ENCODE measurements at regions not wholly inside any gene's neighbourhood (a gene's known extent, or its start where the extent isn't known, plus 50 kb on each side); places are given as distances from the start of the nearest gene placed in this dataset.

DNA sequence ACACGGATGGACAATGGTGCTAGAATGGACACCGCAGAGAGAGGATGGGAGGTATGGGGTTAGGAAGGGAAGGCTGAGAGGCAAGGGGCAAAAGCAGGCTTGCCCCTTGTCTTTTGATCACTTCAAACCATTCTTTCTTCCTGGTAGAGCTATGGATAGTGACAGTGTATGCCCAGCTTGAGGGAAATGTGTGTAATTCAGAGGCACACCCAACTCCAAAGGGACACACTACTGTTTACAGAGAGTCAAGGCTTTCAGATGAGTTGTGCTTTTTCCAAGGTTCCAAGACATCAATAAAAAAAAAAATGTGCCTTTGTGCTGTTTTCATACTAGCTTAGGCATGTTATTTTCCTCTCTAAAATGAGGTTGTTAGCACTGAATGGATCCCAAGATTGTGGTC is 185.0 kb downstream of the MCHR2 start (continued):
- TF ChIP-seq, protein P1, sequence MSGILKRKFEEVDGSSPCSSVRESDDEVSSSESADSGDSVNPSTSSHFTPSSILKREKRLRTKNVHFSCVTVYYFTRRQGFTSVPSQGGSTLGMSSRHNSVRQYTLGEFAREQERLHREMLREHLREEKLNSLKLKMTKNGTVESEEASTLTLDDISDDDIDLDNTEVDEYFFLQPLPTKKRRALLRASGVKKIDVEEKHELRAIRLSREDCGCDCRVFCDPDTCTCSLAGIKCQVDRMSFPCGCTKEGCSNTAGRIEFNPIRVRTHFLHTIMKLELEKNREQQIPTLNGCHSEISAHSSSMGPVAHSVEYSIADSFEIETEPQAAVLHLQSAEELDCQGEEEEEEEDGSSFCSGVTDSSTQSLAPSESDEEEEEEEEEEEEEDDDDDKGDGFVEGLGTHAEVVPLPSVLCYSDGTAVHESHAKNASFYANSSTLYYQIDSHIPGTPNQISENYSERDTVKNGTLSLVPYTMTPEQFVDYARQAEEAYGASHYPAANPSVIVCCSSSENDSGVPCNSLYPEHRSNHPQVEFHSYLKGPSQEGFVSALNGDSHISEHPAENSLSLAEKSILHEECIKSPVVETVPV (CRISPR knock-in tag; IDR thresholded peaks at IDR 0.05) = no peak
- TF ChIP-seq ZNF8 (CRISPR knock-in tag; IDR thresholded peaks at IDR 0.05) = no peak
- TF ChIP-seq ARNTL (CRISPR knock-in tag; IDR thresholded peaks at IDR 0.05; ENCODE audit: borderline replicate concordance, low read depth) = no peak
- TF ChIP-seq GLIS3 (CRISPR knock-in tag; IDR thresholded peaks at IDR 0.05) = no peak
- TF ChIP-seq, protein P2, sequence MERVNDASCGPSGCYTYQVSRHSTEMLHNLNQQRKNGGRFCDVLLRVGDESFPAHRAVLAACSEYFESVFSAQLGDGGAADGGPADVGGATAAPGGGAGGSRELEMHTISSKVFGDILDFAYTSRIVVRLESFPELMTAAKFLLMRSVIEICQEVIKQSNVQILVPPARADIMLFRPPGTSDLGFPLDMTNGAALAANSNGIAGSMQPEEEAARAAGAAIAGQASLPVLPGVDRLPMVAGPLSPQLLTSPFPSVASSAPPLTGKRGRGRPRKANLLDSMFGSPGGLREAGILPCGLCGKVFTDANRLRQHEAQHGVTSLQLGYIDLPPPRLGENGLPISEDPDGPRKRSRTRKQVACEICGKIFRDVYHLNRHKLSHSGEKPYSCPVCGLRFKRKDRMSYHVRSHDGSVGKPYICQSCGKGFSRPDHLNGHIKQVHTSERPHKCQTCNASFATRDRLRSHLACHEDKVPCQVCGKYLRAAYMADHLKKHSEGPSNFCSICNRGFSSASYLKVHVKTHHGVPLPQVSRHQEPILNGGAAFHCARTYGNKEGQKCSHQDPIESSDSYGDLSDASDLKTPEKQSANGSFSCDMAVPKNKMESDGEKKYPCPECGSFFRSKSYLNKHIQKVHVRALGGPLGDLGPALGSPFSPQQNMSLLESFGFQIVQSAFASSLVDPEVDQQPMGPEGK (CRISPR knock-in tag; IDR thresholded peaks at IDR 0.05; ENCODE audit: borderline replicate concordance) = no peak

DNA sequence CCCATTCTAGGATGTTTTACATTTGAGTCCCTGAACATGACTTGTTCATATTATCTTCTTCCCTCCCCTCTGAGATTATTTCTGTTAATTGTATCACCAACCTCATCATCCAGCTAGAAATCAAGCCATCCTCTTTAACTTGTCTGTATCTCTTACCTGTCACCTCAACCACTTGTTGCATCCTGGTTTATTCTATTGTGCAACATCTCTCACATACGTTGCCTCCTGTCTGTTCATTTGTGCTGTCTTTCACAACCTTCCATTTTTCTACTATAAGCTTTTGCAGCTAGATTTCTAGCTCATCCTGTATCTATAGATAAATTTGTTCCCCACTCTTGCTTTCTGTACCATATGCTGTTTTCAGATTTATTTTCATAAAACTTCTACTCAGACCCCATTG is 183.7 kb downstream of the MCHR2 start:
- TF ChIP-seq, protein P2 (CRISPR knock-in tag; IDR thresholded peaks at IDR 0.05; ENCODE audit: borderline replicate concordance) = no peak
- TF ChIP-seq, protein P1 (CRISPR knock-in tag; IDR thresholded peaks at IDR 0.05) = no peak
- TF ChIP-seq ZFP30 (CRISPR knock-in tag; IDR thresholded peaks at IDR 0.05) (no peak), BACH2 (CRISPR knock-in tag; IDR thresholded peaks at IDR 0.05; ENCODE audit: borderline replicate concordance) (no peak), OSR1 (CRISPR knock-in tag; IDR thresholded peaks at IDR 0.05) (no peak), GLIS3 (CRISPR knock-in tag; IDR thresholded peaks at IDR 0.05) (no peak), SNAI2 (CRISPR knock-in tag; IDR thresholded peaks at IDR 0.05) (no peak), ZNF70 (CRISPR knock-in tag; IDR thresholded peaks at IDR 0.05) (no peak), ARNTL (CRISPR knock-in tag; IDR thresholded peaks at IDR 0.05; ENCODE audit: borderline replicate concordance, low read depth) (no peak), ZFP3 (CRISPR knock-in tag; IDR thresholded peaks at IDR 0.05) (no peak), RARB (CRISPR knock-in tag; IDR thresholded peaks at IDR 0.05) (no peak), ZNF565 (CRISPR knock-in tag; conservative IDR thresholded peaks at IDR 0.05; ENCODE audit: low read depth) (no peak), ZNF8 (CRISPR knock-in tag; IDR thresholded peaks at IDR 0.05) (no peak), PPARA (CRISPR knock-in tag; IDR thresholded peaks at IDR 0.05; ENCODE audit: borderline replicate concordance) (no peak)
- TF ChIP-seq, protein P3, sequence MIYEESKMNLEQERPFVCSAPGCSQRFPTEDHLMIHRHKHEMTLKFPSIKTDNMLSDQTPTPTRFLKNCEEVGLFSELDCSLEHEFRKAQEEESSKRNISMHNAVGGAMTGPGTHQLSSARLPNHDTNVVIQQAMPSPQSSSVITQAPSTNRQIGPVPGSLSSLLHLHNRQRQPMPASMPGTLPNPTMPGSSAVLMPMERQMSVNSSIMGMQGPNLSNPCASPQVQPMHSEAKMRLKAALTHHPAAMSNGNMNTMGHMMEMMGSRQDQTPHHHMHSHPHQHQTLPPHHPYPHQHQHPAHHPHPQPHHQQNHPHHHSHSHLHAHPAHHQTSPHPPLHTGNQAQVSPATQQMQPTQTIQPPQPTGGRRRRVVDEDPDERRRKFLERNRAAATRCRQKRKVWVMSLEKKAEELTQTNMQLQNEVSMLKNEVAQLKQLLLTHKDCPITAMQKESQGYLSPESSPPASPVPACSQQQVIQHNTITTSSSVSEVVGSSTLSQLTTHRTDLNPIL (CRISPR knock-in tag; IDR thresholded peaks at IDR 0.05; ENCODE audit: low read depth) = no peak
- TF ChIP-seq, protein P4, sequence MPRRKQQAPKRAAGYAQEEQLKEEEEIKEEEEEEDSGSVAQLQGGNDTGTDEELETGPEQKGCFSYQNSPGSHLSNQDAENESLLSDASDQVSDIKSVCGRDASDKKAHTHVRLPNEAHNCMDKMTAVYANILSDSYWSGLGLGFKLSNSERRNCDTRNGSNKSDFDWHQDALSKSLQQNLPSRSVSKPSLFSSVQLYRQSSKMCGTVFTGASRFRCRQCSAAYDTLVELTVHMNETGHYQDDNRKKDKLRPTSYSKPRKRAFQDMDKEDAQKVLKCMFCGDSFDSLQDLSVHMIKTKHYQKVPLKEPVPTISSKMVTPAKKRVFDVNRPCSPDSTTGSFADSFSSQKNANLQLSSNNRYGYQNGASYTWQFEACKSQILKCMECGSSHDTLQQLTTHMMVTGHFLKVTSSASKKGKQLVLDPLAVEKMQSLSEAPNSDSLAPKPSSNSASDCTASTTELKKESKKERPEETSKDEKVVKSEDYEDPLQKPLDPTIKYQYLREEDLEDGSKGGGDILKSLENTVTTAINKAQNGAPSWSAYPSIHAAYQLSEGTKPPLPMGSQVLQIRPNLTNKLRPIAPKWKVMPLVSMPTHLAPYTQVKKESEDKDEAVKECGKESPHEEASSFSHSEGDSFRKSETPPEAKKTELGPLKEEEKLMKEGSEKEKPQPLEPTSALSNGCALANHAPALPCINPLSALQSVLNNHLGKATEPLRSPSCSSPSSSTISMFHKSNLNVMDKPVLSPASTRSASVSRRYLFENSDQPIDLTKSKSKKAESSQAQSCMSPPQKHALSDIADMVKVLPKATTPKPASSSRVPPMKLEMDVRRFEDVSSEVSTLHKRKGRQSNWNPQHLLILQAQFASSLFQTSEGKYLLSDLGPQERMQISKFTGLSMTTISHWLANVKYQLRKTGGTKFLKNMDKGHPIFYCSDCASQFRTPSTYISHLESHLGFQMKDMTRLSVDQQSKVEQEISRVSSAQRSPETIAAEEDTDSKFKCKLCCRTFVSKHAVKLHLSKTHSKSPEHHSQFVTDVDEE (CRISPR knock-in tag; IDR thresholded peaks at IDR 0.05) = no peak
- TF ChIP-seq, protein P5, sequence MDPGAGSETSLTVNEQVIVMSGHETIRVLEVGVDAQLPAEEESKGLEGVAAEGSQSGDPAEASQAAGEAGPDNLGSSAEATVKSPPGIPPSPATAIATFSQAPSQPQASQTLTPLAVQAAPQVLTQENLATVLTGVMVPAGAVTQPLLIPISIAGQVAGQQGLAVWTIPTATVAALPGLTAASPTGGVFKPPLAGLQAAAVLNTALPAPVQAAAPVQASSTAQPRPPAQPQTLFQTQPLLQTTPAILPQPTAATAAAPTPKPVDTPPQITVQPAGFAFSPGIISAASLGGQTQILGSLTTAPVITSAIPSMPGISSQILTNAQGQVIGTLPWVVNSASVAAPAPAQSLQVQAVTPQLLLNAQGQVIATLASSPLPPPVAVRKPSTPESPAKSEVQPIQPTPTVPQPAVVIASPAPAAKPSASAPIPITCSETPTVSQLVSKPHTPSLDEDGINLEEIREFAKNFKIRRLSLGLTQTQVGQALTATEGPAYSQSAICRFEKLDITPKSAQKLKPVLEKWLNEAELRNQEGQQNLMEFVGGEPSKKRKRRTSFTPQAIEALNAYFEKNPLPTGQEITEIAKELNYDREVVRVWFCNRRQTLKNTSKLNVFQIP (CRISPR knock-in tag; IDR thresholded peaks at IDR 0.05; ENCODE audit: borderline replicate concordance, low read depth) = no peak
- ATAC-seq = no peak

Measured in SK-N-SH treated with all-trans-retinoic acid at 6 μM for 48 hours (cell line).